Endodermal cell (in vitro differentiated cells): ENCODE measurements at regions not wholly inside any gene's neighbourhood (a gene's known extent, or its start where the extent isn't known, plus 50 kb on each side); places are given as distances from the start of the nearest gene placed in this dataset.

ENCODE experiments used
- DNase-seq: peaks from one replicate; pipeline ENCODE4 v3.0.0-alpha.2; 2017
- H3K27ac ChIP-seq: 2 replicates; pipeline ENCODE4 v1.5.1; 2013; ENCODE audit warnings: mild to moderate bottlenecking, low read depth, low read length, moderate library complexity
- H3K27me3 ChIP-seq: 2 replicates; pipeline ENCODE4 v1.6.1; 2013; ENCODE audit warnings: mild to moderate bottlenecking, low read length, moderate library complexity; ENCODE audit not compliant: insufficient read depth, control insufficient read depth, poor library complexity, severe bottlenecking
- H3K36me3 ChIP-seq: 2 replicates; pipeline ENCODE4 v1.7.0; 2013; ENCODE audit warnings: mild to moderate bottlenecking, low read length, moderate library complexity; ENCODE audit not compliant: control insufficient read depth, insufficient read depth
- H3K4me1 ChIP-seq: one replicate; pipeline ENCODE4 v1.7.0; 2013; ENCODE audit warnings: low read length; ENCODE audit not compliant: control insufficient read depth, insufficient read depth
- H3K4me3 ChIP-seq: 2 replicates; pipeline ENCODE4 v1.5.1; 2013; ENCODE audit warnings: mild to moderate bottlenecking, low read length, moderate library complexity
- H3K9ac ChIP-seq: 2 replicates; pipeline ENCODE4 v1.6.1; 2013; ENCODE audit warnings: mild to moderate bottlenecking, low read length, moderate library complexity; ENCODE audit not compliant: poor library complexity, severe bottlenecking; ENCODE audit errors: extremely low read depth
- H3K9me3 ChIP-seq: 2 replicates; pipeline ENCODE4 v1.6.1; 2013; ENCODE audit warnings: mild to moderate bottlenecking, low read length, moderate library complexity; ENCODE audit not compliant: control insufficient read depth
- H3K27ac Mint-ChIP-seq: 2 replicates; pipeline ENCODE4 v1.8.0; 2020; ENCODE audit warnings: mixed read lengths
- H3K27me3 Mint-ChIP-seq: 2 replicates; pipeline ENCODE4 v1.8.0; 2021; ENCODE audit warnings: mild to moderate bottlenecking, mixed read lengths; ENCODE audit not compliant: insufficient read depth
- H3K36me3 Mint-ChIP-seq: 2 replicates; pipeline ENCODE4 v1.8.0; 2020; ENCODE audit warnings: low read depth, mixed read lengths
- H3K4me1 Mint-ChIP-seq: 2 replicates; pipeline ENCODE4 v1.8.0; 2020; ENCODE audit warnings: mixed read lengths
- H3K4me3 Mint-ChIP-seq: 2 replicates; pipeline ENCODE4 v1.8.0; 2020; ENCODE audit warnings: mild to moderate bottlenecking, moderate library complexity, mixed read lengths
- H3K9me3 Mint-ChIP-seq: 2 replicates; pipeline ENCODE4 v1.8.0; 2020; ENCODE audit warnings: mild to moderate bottlenecking, mixed read lengths
- CTCF ChIP-seq: fragments of 200-600 bp; sonication (generic); conservative IDR thresholded peaks from 2 replicates; pipeline ENCODE4 v1.5.0; 2021; ENCODE audit warnings: antibody characterized with exemption, mild to moderate bottlenecking
- WGBS, 2 experiments: methylation state at CpG; one replicate each; pipeline versions ENCODE4 v1.1.5 to v1.1.7; 2013; ENCODE audit warnings: missing lambda C conversion rate in 2 of 2, mixed read lengths in 1 of 2; ENCODE audit not compliant: insufficient coverage in 1 of 2, insufficient read length in 1 of 2; 5-methylcytosine and 5-hydroxymethylcytosine counted together

- Histone ChIP-seq H3K27me3 (no peaks in the 10 kb centered on the region), H3K4me3 (no peak overlapping the region), H3K9me3 (no peaks in the 10 kb centered on the region), H3K36me3 (no peaks in the 10 kb centered on the region), H3K27ac (no peak overlapping the region), H3K9ac (no peak overlapping the region), H3K4me1 (no peaks in the 10 kb centered on the region)
- Mint-ChIP-seq H3K4me1 (no peaks in the 10 kb centered on the region), H3K36me3 (no peaks in the 10 kb centered on the region), H3K4me3 (no peak overlapping the region), H3K9me3 (peaks cover 1% of the 10 kb centered on the region), H3K27me3 (no peaks in the 10 kb centered on the region), H3K27ac (no peak overlapping the region)
- TF ChIP-seq CTCF: no peak
- WGBS, 2 experiments: 93 to 100% methylated on average over 1 to 2 of the region's 2 CpGs
- no peak for DNase-seq
These were observed 937.7 kb downstream of the SORCS1 start for GRCh38 chr10:106226828-106227227.

GRCh38 chr10:106226142-106226541 lies 938.4 kb downstream of the SORCS1 start:
- Mint-ChIP-seq H3K27me3 (no peaks in the 10 kb centered on the region), H3K36me3 (no peaks in the 10 kb centered on the region), H3K4me3 (no peak overlapping the region), H3K9me3 (peaks cover 2% of the 10 kb centered on the region), H3K27ac (no peak overlapping the region), H3K4me1 (no peaks in the 10 kb centered on the region)
- Histone ChIP-seq H3K9ac (no peak overlapping the region), H3K4me3 (no peak overlapping the region), H3K36me3 (no peaks in the 10 kb centered on the region), H3K9me3 (no peaks in the 10 kb centered on the region), H3K27ac (no peak overlapping the region), H3K27me3 (no peaks in the 10 kb centered on the region), H3K4me1 (no peaks in the 10 kb centered on the region)
- TF ChIP-seq CTCF: no peak
- no CpG with 5 or more reads among the region's 1 CpG for WGBS, 2 experiments
- no peak for DNase-seq

- Mint-ChIP-seq H3K27me3 (no peaks in the 10 kb centered on the region), H3K4me3 (no peak overlapping the region), H3K27ac (no peak overlapping the region), H3K36me3 (no peaks in the 10 kb centered on the region), H3K9me3 (peaks cover 5% of the 10 kb centered on the region), H3K4me1 (no peaks in the 10 kb centered on the region)
- WGBS, 2 experiments: 54% methylated on average over 1 of the region's 1 CpG; no CpG with 5 or more reads in 1 of the 2 experiments
- no peak overlapping the region for H3K27ac ChIP-seq
- no peaks in the 10 kb centered on the region for H3K4me1 ChIP-seq
- H3K27me3 ChIP-seq: no peaks in the 10 kb centered on the region
- no peak for DNase-seq
- H3K36me3 ChIP-seq: no peaks in the 10 kb centered on the region
- H3K9ac ChIP-seq: no peak overlapping the region
- H3K4me3 ChIP-seq: no peak overlapping the region
- TF ChIP-seq CTCF: no peak
- no peaks in the 10 kb centered on the region for H3K9me3 ChIP-seq
These were observed 939.8 kb downstream of the SORCS1 start for GRCh38 chr10:106224676-106225075.
